Stomach (tissue), 4 donors: ENCODE measurements at regions not wholly inside any gene's neighbourhood (a gene's known extent, or its start where the extent isn't known, plus 50 kb on each side); places are given as distances from the start of the nearest gene placed in this dataset.

Source experiments
- CTCF ChIP-seq, 7 experiments: fragments of 450-650 bp in 4 of 7; fragments of 200-600 bp in 3 of 7; sonication (generic) in 3 of 7; IDR thresholded peaks; one replicate each; pipeline ENCODE4 v1.5.1; 2016 to 2019; ENCODE audit warnings: antibody characterized with exemption in 7 of 7, control low read depth in 2 of 7, mild to moderate bottlenecking in 1 of 7
- EP300 ChIP-seq: sonication (generic); formaldehyde crosslinking; IDR thresholded peaks from one replicate; pipeline ENCODE4 v1.6.1; 2017; ENCODE audit warnings: antibody characterized with exemption
- POLR2A ChIP-seq, 4 donors: fragments of 450-650 bp; IDR thresholded peaks; one replicate each; pipeline ENCODE4 v1.6.1; 2016; ENCODE audit warnings: antibody characterized with exemption in 4 of 4, control low read depth in 2 of 4, mild to moderate bottlenecking in 1 of 4, moderate library complexity in 1 of 4
- POLR2AphosphoS5 ChIP-seq, 3 donors: sonication (generic); formaldehyde crosslinking; IDR thresholded peaks; one replicate each; pipeline ENCODE4 v1.6.1; 2016; ENCODE audit warnings: antibody characterized with exemption in 3 of 3

GRCh38 chr13:106041445-106041844, 494.0 kb downstream of the EFNB2 start:
- TF ChIP-seq CTCF (IDR thresholded peaks at IDR 0.05) (no peak), POLR2A (IDR thresholded peaks at IDR 0.05) (no peak), EP300 (no peak), POLR2AphosphoS5 (IDR thresholded peaks at IDR 0.05) (no peak)
